Body of pancreas (tissue), 4 donors: ENCODE measurements at regions not wholly inside any gene's neighbourhood (a gene's known extent, or its start where the extent isn't known, plus 50 kb on each side); places are given as distances from the start of the nearest gene placed in this dataset.

Source experiments
- ATAC-seq: fragments of 150-250 bp; one replicate; pipeline ENCODE4 v1.9.1; 2016
- DNase-seq, 4 donors: peaks; one replicate each; pipeline ENCODE4 v3.0.0-alpha.2; 2019
- H3K27ac ChIP-seq, 4 donors: fragments of 200-600 bp; sonication (generic); 1 replicate in 3 of 4; 2 replicates in 1 of 4; pipeline versions ENCODE4 v1.5.1 to v1.6.1; 2016 to 2019; ENCODE audit warnings: mild to moderate bottlenecking in 1 of 4, mixed read lengths in 1 of 4, moderate library complexity in 1 of 4
- H3K27me3 ChIP-seq, 2 donors: fragments of 200-600 bp; sonication (generic); one replicate each; pipeline ENCODE4 v1.6.0; 2016; ENCODE audit warnings: mild to moderate bottlenecking in 1 of 2
- H3K36me3 ChIP-seq, 2 donors: fragments of 200-600 bp; sonication (generic); replicated peaks in 1 of 2; 2 replicates each; pipeline ENCODE4 v1.5.1; 2016; ENCODE audit warnings: low read depth in 2 of 2; ENCODE audit not compliant: insufficient read depth in 1 of 2
- H3K4me1 ChIP-seq: fragments of 200-600 bp; sonication (generic); one replicate; pipeline ENCODE4 v1.6.0; 2016
- H3K4me3 ChIP-seq, 2 donors: fragments of 200-600 bp; sonication (generic); 1 replicate in 1 of 2; 2 replicates in 1 of 2; pipeline ENCODE4 v1.5.1; 2016 to 2019
- H3K9me3 ChIP-seq, 3 donors: fragments of 200-600 bp; sonication (generic); 1 replicate in 2 of 3; 2 replicates in 1 of 3; pipeline ENCODE4 v1.5.1; 2016
- CTCF ChIP-seq, 7 experiments: fragments of 450-650 bp in 4 of 7; fragments of 200-600 bp in 3 of 7; sonication (generic) in 3 of 7; IDR thresholded peaks; one replicate each; pipeline ENCODE4 v1.5.1; 2016 to 2019; ENCODE audit warnings: antibody characterized with exemption in 7 of 7
- POLR2A ChIP-seq, 3 donors: fragments of 450-650 bp; IDR thresholded peaks; one replicate each; pipeline ENCODE4 v1.6.1; 2016; ENCODE audit warnings: antibody characterized with exemption in 3 of 3, mild to moderate bottlenecking in 2 of 3
- WGBS, 2 donors: methylation state at CpG; one replicate each; pipeline ENCODE4 v1.1.5; 2017; 5-methylcytosine and 5-hydroxymethylcytosine counted together
- intact Hi-C: fragments of 100-400 bp; cut with DNase I; formaldehyde crosslinking; loops from one replicate; pipeline ENCODE4 v1.15.1; 2023

- DNase-seq, result no peak
- WGBS, 2 donors, result 89 to 92% methylated on average over 2 to 3 of the region's 3 CpGs
These were observed 337.6 kb downstream of the MLLT3 start for GRCh38 chr9:20284601-20285289.

GRCh38 chr9:20280330-20280729, 342.0 kb downstream of the MLLT3 start:
- Histone ChIP-seq H3K27me3 (no peaks in the 10 kb centered on the region), H3K9me3 (peaks cover 0 to 4% (median 0%) of the 10 kb centered on the region in 3 donors), H3K4me3 (no peak overlapping the region), H3K4me1 (no peaks in the 10 kb centered on the region), H3K27ac (no peak overlapping the region), H3K36me3 (no peaks in the 10 kb centered on the region)
- 89 to 97% methylated on average over 3 of the region's 3 CpGs for WGBS, 2 donors
- no peak for DNase-seq
- TF ChIP-seq CTCF (IDR thresholded peaks at IDR 0.05), result no peak
- intact Hi-C loops, result no loop called here
- no peak for ATAC-seq

More at GRCh38 chr9:20284601-20285289, 337.6 kb downstream of the MLLT3 start:
- intact Hi-C loops, result no loop called here
- no peaks in the 10 kb centered on the region for H3K4me1 ChIP-seq
- H3K4me3 ChIP-seq, result no peak overlapping the region
- no peak for ATAC-seq
- H3K9me3 ChIP-seq, result no peaks in the 10 kb centered on the region
- TF ChIP-seq POLR2A (IDR thresholded peaks at IDR 0.05) (no peak), CTCF (IDR thresholded peaks at IDR 0.05) (no peak)
- H3K27me3 ChIP-seq, result no peaks in the 10 kb centered on the region
- no peaks in the 10 kb centered on the region for H3K36me3 ChIP-seq
- no peak overlapping the region for H3K27ac ChIP-seq

GRCh38 chr9:20276762-20277161, 345.5 kb downstream of the MLLT3 start:
- Histone ChIP-seq H3K36me3 (no peaks in the 10 kb centered on the region), H3K4me3 (no peak overlapping the region), H3K4me1 (no peaks in the 10 kb centered on the region), H3K9me3 (peaks cover 0 to 4% (median 0%) of the 10 kb centered on the region in 3 donors), H3K27me3 (no peaks in the 10 kb centered on the region), H3K27ac (no peak overlapping the region)
- ATAC-seq (no peak), DNase-seq (no peak)
- WGBS, 2 donors, result 88 to 90% methylated on average over 2 of the region's 2 CpGs
- intact Hi-C loops, result no loop called here
- no peak for TF ChIP-seq POLR2A (IDR thresholded peaks at IDR 0.05)
- no peak for TF ChIP-seq CTCF (IDR thresholded peaks at IDR 0.05)

- H3K4me1 ChIP-seq, result no peaks in the 10 kb centered on the region
- no peak overlapping the region for H3K27ac ChIP-seq
- peaks cover 0 to 1% (median 0%) of the 10 kb centered on the region in 3 donors for H3K9me3 ChIP-seq
- H3K4me3 ChIP-seq, result no peak overlapping the region
- WGBS, 2 donors, result 44 to 68% methylated on average over 2 of the region's 2 CpGs
- no peaks in the 10 kb centered on the region for H3K36me3 ChIP-seq
- intact Hi-C loops, result no loop called here
- TF ChIP-seq CTCF (IDR thresholded peaks at IDR 0.05) (peak in 2 of 7 experiments; percentile 10), POLR2A (IDR thresholded peaks at IDR 0.05) (no peak)
- no peaks in the 10 kb centered on the region for H3K27me3 ChIP-seq
- ATAC-seq (no peak), DNase-seq (no peak)
These were observed 350.6 kb downstream of the MLLT3 start for GRCh38 chr9:20271723-20272122.

GRCh38 chr9:20271096-20271495, 351.2 kb downstream of the MLLT3 start:
- H3K4me3 ChIP-seq, result no peak overlapping the region
- no peak for DNase-seq
- ATAC-seq, result no peak
- no peak for TF ChIP-seq POLR2A (IDR thresholded peaks at IDR 0.05)
- TF ChIP-seq CTCF (IDR thresholded peaks at IDR 0.05), result no peak
- no peak overlapping the region for H3K27ac ChIP-seq
- H3K36me3 ChIP-seq, result no peaks in the 10 kb centered on the region
- no peaks in the 10 kb centered on the region for H3K27me3 ChIP-seq
- intact Hi-C loops, result no loop called here
- H3K4me1 ChIP-seq, result no peaks in the 10 kb centered on the region
- WGBS, 2 donors, result 43 to 50% methylated on average over 1 of the region's 1 CpG
- H3K9me3 ChIP-seq, result no peaks in the 10 kb centered on the region
